A549 (cell line): ENCODE measurements at regions not wholly inside any gene's neighbourhood (a gene's known extent, or its start where the extent isn't known, plus 50 kb on each side); places are given as distances from the start of the nearest gene placed in this dataset.

Experiments used
- ATAC-seq, 2 experiments: fragments of 200-7000 bp in 1 of 2; fragments of >200 bp in 1 of 2; cut with Nextera tagmentation in 1 of 2; cut with Tn5 transposase in 1 of 2; 3 replicates each; pipeline versions ENCODE4 v1.8.0 to v1.9.1; 2018 to 2020; ENCODE audit warnings: mild to moderate bottlenecking in 1 of 2, moderate library complexity in 1 of 2
- CTCF ChIA-PET: fragments of 300-600 bp; sonication (Branson Sonifier 250); formaldehyde crosslinking; extraction: SDS; loops from one replicate; lab custom pipeline; 2021; ENCODE audit warnings: antibody characterized with exemption, inconsistent platforms; lab: Yijun Ruan, JAX
- POLR2A ChIA-PET: fragments of 350-600 bp; formaldehyde crosslinking; extraction: SDS; loops from one replicate; lab custom pipeline; 2021; ENCODE audit warnings: antibody characterized with exemption, inconsistent platforms; lab: Yijun Ruan, JAX
- DNase-seq, 2 experiments: peaks; one replicate each; pipeline versions ENCODE4 v3.0.0 to v3.0.0-alpha.2; 2011 to 2016; ENCODE audit warnings: low read depth in 1 of 2, low spot score in 1 of 2
- FAIRE-seq: peaks from 2 replicates; lab custom pipeline; 2011; peaks lifted over from hg19 to GRCh38; lab: Jason Lieb, UNC
- H3K27ac ChIP-seq, 2 experiments: fragments of >200 bp; sonication (Bioruptor Twin); formaldehyde crosslinking; 3 replicates each; pipeline ENCODE4 v1.5.1; 2016 to 2017
- H3K4me1 ChIP-seq: fragments of >200 bp; sonication (Bioruptor Twin); formaldehyde crosslinking; 3 replicates; pipeline ENCODE4 v1.6.1; 2016
- H3K4me2 ChIP-seq: fragments of >200 bp; sonication (Bioruptor Twin); formaldehyde crosslinking; 3 replicates; pipeline ENCODE4 v1.6.1; 2016
- H3K4me3 ChIP-seq: fragments of >200 bp; sonication (Bioruptor Twin); formaldehyde crosslinking; 3 replicates; pipeline ENCODE4 v1.5.1; 2016
- H3K9me3 ChIP-seq: fragments of >200 bp; sonication (Bioruptor Twin); formaldehyde crosslinking; 3 replicates; pipeline ENCODE4 v1.6.1; 2016
- ATOH8 ChIP-seq: fragments of 250-450 bp; sonication (Bioruptor Pico); IDR thresholded peaks from 2 replicates; pipeline ENCODE4 v1.5.0; 2020; ENCODE audit warnings: low read depth, mild to moderate bottlenecking, moderate library complexity
- BHLHE40 ChIP-seq: IDR thresholded peaks from 2 replicates; pipeline ENCODE4 v1.6.1; 2012; ENCODE audit warnings: low read depth, low read length, inconsistent platforms
- CBX2 ChIP-seq: fragments of 200-600 bp; sonication (generic); IDR thresholded peaks from 2 replicates; pipeline ENCODE4 v1.6.1; 2016; ENCODE audit warnings: low read depth, mild to moderate bottlenecking, borderline replicate concordance
- CHD4 ChIP-seq: fragments of 200-600 bp; sonication (generic); IDR thresholded peaks from 2 replicates; pipeline ENCODE4 v1.6.1; 2016; ENCODE audit warnings: antibody characterized with exemption, mild to moderate bottlenecking, borderline replicate concordance
- EHF ChIP-seq: fragments of 250-450 bp; sonication (Bioruptor Pico); IDR thresholded peaks from 2 replicates; pipeline ENCODE4 v1.5.0; 2020; ENCODE audit warnings: mild to moderate bottlenecking
- EHMT2 ChIP-seq: fragments of 200-600 bp; sonication (generic); IDR thresholded peaks from 2 replicates; pipeline ENCODE4 v1.6.1; 2016; ENCODE audit warnings: antibody characterized with exemption, low read depth, mild to moderate bottlenecking, moderate library complexity
- EP300 ChIP-seq, 2 experiments: fragments of >200 bp; sonication (Bioruptor Twin); formaldehyde crosslinking; IDR thresholded peaks; 2 replicates in 1 of 2; 3 replicates in 1 of 2; pipeline ENCODE4 v1.6.1; 2016 to 2017
- ESRRA ChIP-seq: fragments of 150-350 bp; IDR thresholded peaks from 2 replicates; pipeline ENCODE4 v1.6.1; 2014; ENCODE audit warnings: mild to moderate bottlenecking, low read length, borderline replicate concordance
- HOXB13 ChIP-seq: fragments of 250-450 bp; sonication (Bioruptor Pico); IDR thresholded peaks from 2 replicates; pipeline ENCODE4 v1.5.0; 2020; ENCODE audit warnings: low read depth, mild to moderate bottlenecking, moderate library complexity
- JUN ChIP-seq, 2 experiments: fragments of >200 bp; sonication (Bioruptor Twin); formaldehyde crosslinking; IDR thresholded peaks; 2 replicates in 1 of 2; 3 replicates in 1 of 2; pipeline ENCODE4 v1.6.1; 2016 to 2017
- KDM1A ChIP-seq: fragments of 200-600 bp; sonication (generic); IDR thresholded peaks from 2 replicates; pipeline ENCODE4 v1.6.1; 2016; ENCODE audit warnings: low read depth, mild to moderate bottlenecking
- MAFK ChIP-seq: fragments of 450-650 bp; IDR thresholded peaks from 2 replicates; pipeline ENCODE4 v1.6.1; 2014; ENCODE audit not compliant: partially characterized antibody
- MAX ChIP-seq: IDR thresholded peaks from 2 replicates; pipeline ENCODE4 v1.6.1; 2012
- MAZ ChIP-seq: fragments of 150-350 bp; IDR thresholded peaks from 2 replicates; pipeline ENCODE4 v1.6.1; 2014; ENCODE audit warnings: antibody characterized with exemption, low read depth, low read length, borderline replicate concordance
- MYC ChIP-seq: IDR thresholded peaks from 2 replicates; pipeline ENCODE4 v1.6.1; 2012; ENCODE audit warnings: mild to moderate bottlenecking, inconsistent platforms, low read length, improper control_type of control experiment, borderline replicate concordance
- POLR2A ChIP-seq: IDR thresholded peaks from 2 replicates; pipeline ENCODE4 v1.6.1; 2012; ENCODE audit warnings: mild to moderate bottlenecking, low read length
- POLR2AphosphoS2 ChIP-seq: conservative IDR thresholded peaks from 2 replicates; pipeline ENCODE4 v1.6.1; 2012; ENCODE audit warnings: low read length, improper control_type of control experiment, inconsistent platforms
- RAD21 ChIP-seq, 2 experiments: fragments of >200 bp in 1 of 2; sonication (Bioruptor Twin) in 1 of 2; formaldehyde crosslinking in 1 of 2; IDR thresholded peaks in 1 of 2; conservative IDR thresholded peaks in 1 of 2; 2 replicates in 1 of 2; 3 replicates in 1 of 2; pipeline ENCODE4 v1.6.1; 2012 to 2018; ENCODE audit warnings: inconsistent platforms in 1 of 2
- RARB ChIP-seq: fragments of 250-450 bp; sonication (Bioruptor Pico); IDR thresholded peaks from 2 replicates; pipeline ENCODE4 v1.8.0; 2021; ENCODE audit warnings: mild to moderate bottlenecking, moderate library complexity
- REST ChIP-seq: fragments of 200-600 bp; sonication (generic); IDR thresholded peaks from 2 replicates; pipeline ENCODE4 v1.6.1; 2016; ENCODE audit warnings: antibody characterized with exemption, mild to moderate bottlenecking, moderate library complexity
- RFX5 ChIP-seq: fragments of 450-650 bp; IDR thresholded peaks from 2 replicates; pipeline ENCODE4 v1.7.1; 2014; ENCODE audit warnings: antibody characterized with exemption, mild to moderate bottlenecking, moderate library complexity
- SMC3 ChIP-seq: fragments of >200 bp; sonication (Bioruptor Twin); formaldehyde crosslinking; IDR thresholded peaks from 3 replicates; pipeline ENCODE4 v1.6.1; 2018; ENCODE audit warnings: inconsistent platforms
- TFCP2L1 ChIP-seq: fragments of 250-450 bp; sonication (Bioruptor Pico); IDR thresholded peaks from 2 replicates; pipeline ENCODE4 v1.5.0; 2021; ENCODE audit warnings: mild to moderate bottlenecking
- ZC3H11A ChIP-seq: fragments of 450-650 bp; IDR thresholded peaks from 2 replicates; pipeline ENCODE4 v1.6.1; 2014; ENCODE audit warnings: antibody characterized with exemption, mild to moderate bottlenecking
- ZSCAN20 ChIP-seq: fragments of 250-450 bp; sonication (Bioruptor Pico); IDR thresholded peaks from 2 replicates; pipeline ENCODE4 v1.8.0; 2022; ENCODE audit warnings: mild to moderate bottlenecking, moderate library complexity
- WGBS: methylation state at CpG from one replicate; pipeline ENCODE4 v1.1.6; 2017; ENCODE audit errors: missing lambda C conversion rate; 5-methylcytosine and 5-hydroxymethylcytosine counted together
- TF ChIP-seq, protein P1 (sequence below): fragments of >200 bp; sonication (Bioruptor Twin); formaldehyde crosslinking; IDR thresholded peaks from 2 replicates; pipeline ENCODE4 v1.6.1; 2016
- TF ChIP-seq, protein P2 (sequence below): fragments of 250-450 bp; sonication (Bioruptor Pico); IDR thresholded peaks from 2 replicates; pipeline ENCODE4 v1.5.0; 2021; ENCODE audit warnings: mild to moderate bottlenecking, moderate library complexity, borderline replicate concordance

DNA sequence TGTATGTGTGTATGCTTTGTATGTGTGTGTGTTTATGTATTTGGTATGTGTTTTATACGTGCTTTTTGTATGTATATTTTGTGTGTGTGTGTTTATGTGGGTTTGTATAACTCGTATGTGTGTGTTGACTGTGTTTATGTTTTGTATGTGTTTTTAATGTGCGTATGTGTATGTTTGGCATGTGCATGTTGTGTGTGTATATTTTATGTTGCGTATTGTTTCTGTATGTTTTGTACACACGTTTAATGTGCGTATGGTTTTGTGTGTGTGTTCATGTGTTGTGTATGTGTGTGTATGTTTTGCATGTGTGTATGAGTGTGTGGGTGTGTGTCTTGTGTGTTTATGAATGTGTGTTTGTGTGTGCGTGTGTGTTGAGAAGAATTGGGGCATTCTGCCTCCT, 55.2 kb upstream of the NCK2 start:
- TF ChIP-seq MAX, result no peak
- no peak for TF ChIP-seq RAD21 (conservative IDR thresholded peaks at IDR 0.05 in 1 of 2, IDR thresholded peaks at IDR 0.05 in 1 of 2)
- no peak for TF ChIP-seq CBX2
- TF ChIP-seq MAFK, result no peak
- TF ChIP-seq, protein P1, sequence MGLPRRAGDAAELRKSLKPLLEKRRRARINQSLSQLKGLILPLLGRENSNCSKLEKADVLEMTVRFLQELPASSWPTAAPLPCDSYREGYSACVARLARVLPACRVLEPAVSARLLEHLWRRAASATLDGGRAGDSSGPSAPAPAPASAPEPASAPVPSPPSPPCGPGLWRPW, result no peak
- TF ChIP-seq MAZ, result no peak
- no peak for TF ChIP-seq SMC3
- TF ChIP-seq ZSCAN20 (CRISPR knock-in tag), result no peak
- ATAC-seq, result no peak
- Histone ChIP-seq H3K4me2 (no peak overlapping the region), H3K27ac (no peak overlapping the region), H3K4me1 (no peaks in the 10 kb centered on the region), H3K4me3 (no peak overlapping the region), H3K9me3 (no peaks in the 10 kb centered on the region)
- 67% methylated on average over 7 of the region's 7 CpGs for WGBS
- ChIA-PET POLR2A (no interaction called here), CTCF (no interaction called here)
- DNase-seq, result no peak
- no peak for FAIRE-seq

- CTCF ChIA-PET, result no interaction called here
- FAIRE-seq, result no peak
These were observed 55.8 kb upstream of the NCK2 start for GRCh38 chr2:105688946-105689345.

DNA sequence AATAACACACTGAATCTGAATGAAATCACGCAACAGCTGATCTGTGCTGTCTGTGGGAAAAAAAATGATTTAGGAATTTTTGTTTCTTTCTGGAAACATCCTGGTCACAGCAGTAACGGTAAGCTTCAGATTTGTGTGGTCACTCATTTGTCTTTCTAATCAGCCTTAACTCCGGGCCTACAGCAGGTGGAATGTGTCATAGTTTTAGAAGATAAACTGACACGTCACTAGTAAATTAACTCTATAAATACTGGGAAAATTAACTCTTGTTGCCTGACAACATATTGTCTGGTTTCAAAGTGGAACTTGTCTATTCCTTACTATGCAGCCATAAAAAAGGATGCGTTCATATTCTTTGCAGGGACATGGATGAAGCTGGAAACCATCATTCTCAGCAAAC, 58.1 kb upstream of the NCK2 start:
- ATAC-seq (no peak), FAIRE-seq (no peak), DNase-seq (no peak)
- H3K27ac ChIP-seq, result no peak overlapping the region
- ChIA-PET POLR2A (no interaction called here), CTCF (no interaction called here)
- H3K9me3 ChIP-seq, result no peaks in the 10 kb centered on the region
- 51% methylated on average over 5 of the region's 5 CpGs for WGBS
- no peak overlapping the region for H3K4me3 ChIP-seq
- H3K4me1 ChIP-seq, result no peaks in the 10 kb centered on the region
- no peak overlapping the region for H3K4me2 ChIP-seq
- TF ChIP-seq RFX5 (no peak), KDM1A (no peak), ZC3H11A (no peak), CHD4 (no peak), MAFK (no peak), EP300 (IDR thresholded peaks at IDR 0.05) (no peak), TFCP2L1 (no peak), EHF (CRISPR knock-in tag) (no peak)
- TF ChIP-seq, protein P2, sequence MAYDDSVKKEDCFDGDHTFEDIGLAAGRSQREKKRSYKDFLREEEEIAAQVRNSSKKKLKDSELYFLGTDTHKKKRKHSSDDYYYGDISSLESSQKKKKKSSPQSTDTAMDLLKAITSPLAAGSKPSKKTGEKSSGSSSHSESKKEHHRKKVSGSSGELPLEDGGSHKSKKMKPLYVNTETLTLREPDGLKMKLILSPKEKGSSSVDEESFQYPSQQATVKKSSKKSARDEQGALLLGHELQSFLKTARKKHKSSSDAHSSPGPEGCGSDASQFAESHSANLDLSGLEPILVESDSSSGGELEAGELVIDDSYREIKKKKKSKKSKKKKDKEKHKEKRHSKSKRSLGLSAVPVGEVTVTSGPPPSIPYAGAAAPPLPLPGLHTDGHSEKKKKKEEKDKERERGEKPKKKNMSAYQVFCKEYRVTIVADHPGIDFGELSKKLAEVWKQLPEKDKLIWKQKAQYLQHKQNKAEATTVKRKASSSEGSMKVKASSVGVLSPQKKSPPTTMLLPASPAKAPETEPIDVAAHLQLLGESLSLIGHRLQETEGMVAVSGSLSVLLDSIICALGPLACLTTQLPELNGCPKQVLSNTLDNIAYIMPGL (CRISPR knock-in tag), result no peak

More at GRCh38 chr2:105688946-105689345, 55.8 kb upstream of the NCK2 start:
- no peak overlapping the region for H3K4me3 ChIP-seq
- H3K9me3 ChIP-seq, result no peaks in the 10 kb centered on the region
- TF ChIP-seq REST (no peak), POLR2A (no peak), ESRRA (no peak), MYC (no peak), JUN (IDR thresholded peaks at IDR 0.05) (no peak), RARB (no peak), ATOH8 (no peak), HOXB13 (no peak), POLR2AphosphoS2 (no peak), EHF (CRISPR knock-in tag) (no peak), BHLHE40 (no peak), EHMT2 (no peak)
- H3K4me2 ChIP-seq, result no peak overlapping the region
- ATAC-seq (no peak), DNase-seq (no peak)
- no peaks in the 10 kb centered on the region for H3K4me1 ChIP-seq
- POLR2A ChIA-PET, result no interaction called here
- no peak overlapping the region for H3K27ac ChIP-seq
- 82% methylated on average over 4 of the region's 13 CpGs for WGBS
